ENCODE measurements at regions not wholly inside any gene's neighbourhood (a gene's known extent, or its start where the extent isn't known, plus 50 kb on each side); places are given as distances from the start of the nearest gene placed in this dataset.

GRCh38 chr7:136342251-136342650 is 365.1 kb upstream of the MTPN start (continued):
- TF ChIP-seq EGR1 (IDR thresholded peaks at IDR 0.05; ENCODE audit: borderline replicate concordance, low read depth, low read length), result no peak
- TF ChIP-seq POLR2AphosphoS5 (IDR thresholded peaks at IDR 0.05; ENCODE audit: low read depth, low read length), result no peak
- TF ChIP-seq TAF1 (IDR thresholded peaks at IDR 0.05; ENCODE audit: low read depth, low read length), result no peak
- TF ChIP-seq RAD21 (IDR thresholded peaks at IDR 0.05 in 1 of 2, conservative IDR thresholded peaks at IDR 0.05 in 1 of 2; ENCODE audit: low read depth in 2 of 2, low read length in 2 of 2), result no peak
- no peak for TF ChIP-seq JUND (IDR thresholded peaks at IDR 0.05; ENCODE audit: low read length)
